ENCODE measurements at regions not wholly inside any gene's neighbourhood (a gene's known extent, or its start where the extent isn't known, plus 50 kb on each side); places are given as distances from the start of the nearest gene placed in this dataset.

GRCh38 chr16:63082101-63082500, 1045.9 kb upstream of the CDH8 start:
- intact Hi-C loops (cut with DNase I): no loop called here
- Histone ChIP-seq H3K27me3 (replicated peaks; ENCODE audit: insufficient read depth) (no peaks in the 10 kb centered on the region), H3K4me1 (replicated peaks) (no peaks in the 10 kb centered on the region), H3K36me3 (no peaks in the 10 kb centered on the region), H3K9me3 (no peaks in the 10 kb centered on the region), H3K4me3 (no peak overlapping the region), H3K27ac (no peak overlapping the region)
- no peak for DNase-seq (ENCODE audit: low spot score)
- TF ChIP-seq POLR2AphosphoS5 (IDR thresholded peaks at IDR 0.05) (no peak), POLR2A (IDR thresholded peaks at IDR 0.05) (no peak), CTCF (IDR thresholded peaks at IDR 0.05) (no peak)
- WGBS: 69% methylated on average over 2 of the region's 2 CpGs

GRCh38 chr16:63080746-63081145, 1044.5 kb upstream of the CDH8 start:
- WGBS: 19% methylated on average over 1 of the region's 1 CpG
- H3K36me3 ChIP-seq: no peaks in the 10 kb centered on the region
- H3K4me1 ChIP-seq (replicated peaks): no peaks in the 10 kb centered on the region
- no peaks in the 10 kb centered on the region for H3K9me3 ChIP-seq
- no peaks in the 10 kb centered on the region for H3K27me3 ChIP-seq (replicated peaks; ENCODE audit: insufficient read depth)
- no peak overlapping the region for H3K4me3 ChIP-seq
- DNase-seq (ENCODE audit: low spot score): no peak
- intact Hi-C loops (cut with DNase I): no loop called here
- no peak overlapping the region for H3K27ac ChIP-seq
- TF ChIP-seq POLR2AphosphoS5 (IDR thresholded peaks at IDR 0.05) (no peak), POLR2A (IDR thresholded peaks at IDR 0.05) (no peak), CTCF (IDR thresholded peaks at IDR 0.05) (no peak)

GRCh38 chr16:63069047-63069446, 1032.8 kb upstream of the CDH8 start:
- 65% methylated on average over 4 of the region's 4 CpGs for WGBS

GRCh38 chr16:63067141-63067540, 1030.9 kb upstream of the CDH8 start:
- intact Hi-C loops (cut with DNase I): no loop called here

More at GRCh38 chr16:63069047-63069446, 1032.8 kb upstream of the CDH8 start:
- Histone ChIP-seq H3K36me3 (no peaks in the 10 kb centered on the region), H3K4me3 (no peak overlapping the region), H3K9me3 (no peaks in the 10 kb centered on the region), H3K4me1 (replicated peaks) (no peaks in the 10 kb centered on the region), H3K27ac (no peak overlapping the region), H3K27me3 (replicated peaks; ENCODE audit: insufficient read depth) (no peaks in the 10 kb centered on the region)
- DNase-seq (ENCODE audit: low spot score): no peak
- TF ChIP-seq POLR2A (IDR thresholded peaks at IDR 0.05): no peak
- TF ChIP-seq CTCF (IDR thresholded peaks at IDR 0.05): no peak
- TF ChIP-seq POLR2AphosphoS5 (IDR thresholded peaks at IDR 0.05): no peak
- intact Hi-C loops (cut with DNase I): no loop called here

More at GRCh38 chr16:63067141-63067540, 1030.9 kb upstream of the CDH8 start:
- TF ChIP-seq CTCF (IDR thresholded peaks at IDR 0.05) (no peak), POLR2A (IDR thresholded peaks at IDR 0.05) (no peak), POLR2AphosphoS5 (IDR thresholded peaks at IDR 0.05) (no peak)
- Histone ChIP-seq H3K27ac (no peak overlapping the region), H3K4me3 (no peak overlapping the region), H3K27me3 (replicated peaks; ENCODE audit: insufficient read depth) (no peaks in the 10 kb centered on the region), H3K4me1 (replicated peaks) (no peaks in the 10 kb centered on the region), H3K36me3 (no peaks in the 10 kb centered on the region), H3K9me3 (no peaks in the 10 kb centered on the region)
- DNase-seq (ENCODE audit: low spot score): no peak

Data from prostate gland (tissue), 2 donors.